Muscle of back (tissue), 3 donors: ENCODE measurements at regions not wholly inside any gene's neighbourhood (a gene's known extent, or its start where the extent isn't known, plus 50 kb on each side); places are given as distances from the start of the nearest gene placed in this dataset.

Experiments used
- DNase-seq, 3 donors: peaks; one replicate each; pipeline versions ENCODE4 v3.0.0 to v3.0.0-alpha.2; 2013

- DNase-seq: peak; percentile 31 to 65 (median 42)
Observed at GRCh38 chr13:111474136-111475002, 153.9 kb downstream of the TEX29 start.

DNA sequence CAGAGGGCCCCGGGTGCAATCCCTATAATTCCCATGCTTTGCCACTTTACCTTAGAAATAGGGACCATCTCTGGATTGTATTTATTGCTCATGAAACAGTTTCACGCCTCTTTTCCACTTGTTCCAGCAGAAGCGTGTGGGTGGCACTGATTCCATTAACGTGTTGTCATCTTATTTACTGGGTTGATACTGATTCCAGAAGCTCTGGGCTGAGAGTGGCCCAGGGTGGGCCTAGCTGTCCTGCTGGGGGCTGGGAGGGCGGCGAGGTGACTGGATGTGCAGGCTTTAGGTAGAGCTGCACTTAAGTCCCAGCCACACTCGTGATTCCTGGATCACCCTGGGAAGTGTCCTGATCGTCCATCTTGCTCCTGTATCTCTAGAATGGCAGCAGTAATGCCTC, 155.0 kb downstream of the TEX29 start:
- DNase-seq: no peak

DNA sequence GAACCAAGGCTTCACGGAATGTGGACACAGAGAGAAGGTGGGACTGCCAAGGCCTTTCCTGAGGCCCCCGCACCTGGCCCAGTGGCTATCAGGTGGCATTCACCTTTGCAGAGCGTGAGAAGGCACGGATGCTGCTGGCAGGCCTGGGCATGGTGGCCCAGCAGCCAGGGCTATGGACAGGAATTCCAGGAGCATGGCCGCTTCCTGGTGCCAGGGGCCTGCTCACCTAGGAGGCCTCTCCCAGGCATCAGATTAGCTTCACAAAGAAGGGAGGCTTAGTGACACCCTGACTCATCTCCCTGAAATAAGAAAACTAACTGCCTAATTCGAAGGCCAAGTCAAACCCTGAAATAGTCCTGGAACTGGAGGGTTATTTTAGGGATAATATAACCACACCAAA, 155.8 kb downstream of the TEX29 start:
- DNase-seq: no peak

GRCh38 chr13:111479412-111479811, 159.0 kb downstream of the TEX29 start:
- no peak for DNase-seq

- DNase-seq: no peak
Observed at GRCh38 chr13:111480503-111480902, 160.1 kb downstream of the TEX29 start.

- DNase-seq: no peak
Observed at GRCh38 chr13:111480976-111481375, 160.5 kb downstream of the TEX29 start.

- no peak for DNase-seq
Observed at GRCh38 chr13:111482126-111482525, 161.7 kb downstream of the TEX29 start.

- no peak for DNase-seq
Observed at GRCh38 chr13:111482806-111483620, 162.6 kb downstream of the TEX29 start.

DNA sequence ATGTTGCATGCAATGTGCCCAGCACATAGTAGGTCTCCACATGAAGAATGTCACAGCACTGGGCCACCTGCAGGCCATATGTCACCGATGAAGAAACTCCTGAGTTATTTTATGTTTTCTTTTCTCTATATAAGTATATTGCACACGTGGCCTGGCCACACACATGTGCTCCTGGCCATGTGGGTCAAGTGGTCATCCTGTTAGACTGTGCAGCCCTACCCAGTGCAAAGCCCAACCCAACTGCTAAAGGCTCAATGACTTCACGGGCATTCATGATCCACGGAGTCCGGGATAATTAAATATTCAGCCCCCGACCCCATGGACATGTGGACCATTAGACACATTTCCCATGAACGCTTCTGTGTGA, 163.2 kb downstream of the TEX29 start:
- DNase-seq: no peak

GRCh38 chr13:111484141-111484925, 163.9 kb downstream of the TEX29 start:
- DNase-seq: peak in 1 of 3 donors; percentile 16

- no peak for DNase-seq
Observed at GRCh38 chr13:111484959-111485358, 164.5 kb downstream of the TEX29 start.

GRCh38 chr13:111485491-111486250, 165.2 kb downstream of the TEX29 start:
- no peak for DNase-seq

DNA sequence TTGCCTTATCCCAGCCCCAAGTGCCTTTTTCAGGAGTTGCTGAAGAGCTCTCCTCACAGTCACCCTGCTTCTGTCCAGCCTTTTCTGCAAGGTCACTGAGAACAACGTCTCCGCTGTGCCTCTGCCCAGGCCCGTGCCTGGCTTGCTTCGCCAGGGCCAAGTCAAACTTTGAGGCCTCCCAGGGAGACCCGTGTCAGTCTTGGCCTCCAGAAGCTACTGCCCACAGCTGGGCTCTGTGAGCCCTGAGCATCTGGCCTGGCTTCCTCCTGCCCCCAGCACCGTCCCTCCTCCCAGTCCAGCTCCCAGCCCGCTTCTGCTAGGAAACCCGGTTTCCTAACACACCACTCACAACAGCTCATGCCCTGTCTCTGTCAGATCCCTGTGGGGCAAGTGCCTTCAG, 165.9 kb downstream of the TEX29 start:
- DNase-seq: no peak

- DNase-seq: no peak
Observed at GRCh38 chr13:111486801-111487200, 166.4 kb downstream of the TEX29 start.

DNA sequence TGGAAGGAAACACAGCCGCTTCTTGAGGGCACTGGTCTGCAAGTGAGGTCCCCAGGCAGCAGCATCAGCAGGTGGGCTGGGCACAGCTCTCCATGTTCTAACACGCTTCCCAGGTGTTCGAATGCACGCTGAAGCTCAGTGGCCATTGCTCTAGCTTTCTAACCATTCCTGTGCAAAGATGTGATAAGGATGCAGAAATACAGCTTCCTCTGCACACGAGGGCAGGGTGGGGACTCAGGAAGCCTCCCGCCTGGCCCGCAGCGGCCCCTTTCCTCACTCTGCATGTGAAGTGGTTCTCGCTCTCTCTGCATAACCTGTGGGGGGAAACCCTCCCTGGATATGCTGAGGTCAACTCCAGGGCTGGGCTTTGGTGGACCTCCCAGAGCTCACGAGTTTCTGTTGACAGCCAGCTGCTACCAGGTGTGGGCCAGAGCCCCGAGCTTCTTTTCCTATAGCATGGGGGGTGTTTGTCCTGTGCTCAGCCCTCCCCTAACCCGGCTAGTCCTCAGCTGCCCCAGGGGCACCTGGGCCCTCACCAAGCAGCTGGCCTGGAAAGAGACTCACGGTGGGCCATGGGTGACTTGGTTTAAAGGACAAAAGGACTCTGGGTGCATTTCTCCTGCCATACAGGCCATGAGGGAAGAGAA, 168.2 kb downstream of the TEX29 start:
- DNase-seq: no peak

DNA sequence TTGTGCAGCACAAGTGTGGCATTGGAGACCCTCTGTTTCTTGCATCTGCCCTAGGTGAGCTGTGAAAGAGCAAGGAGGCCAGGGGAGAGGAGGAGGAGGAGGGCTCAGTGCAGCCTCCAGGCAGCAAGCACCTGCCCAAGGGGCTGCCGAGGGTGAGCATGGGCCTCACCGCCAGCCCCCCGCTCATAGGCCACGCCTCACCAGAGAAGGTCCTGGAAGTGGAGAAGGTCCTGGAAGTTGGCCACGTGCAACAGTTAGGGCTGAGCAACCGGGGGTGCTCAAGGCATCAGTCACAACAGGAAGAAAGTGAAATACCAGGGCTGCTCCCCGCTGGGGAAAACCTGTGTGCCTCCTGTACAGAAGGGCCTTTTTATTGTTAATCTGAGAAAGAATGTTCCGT, 168.9 kb downstream of the TEX29 start:
- no peak for DNase-seq

- DNase-seq: no peak
Observed at GRCh38 chr13:111490611-111491010, 170.2 kb downstream of the TEX29 start.

DNA sequence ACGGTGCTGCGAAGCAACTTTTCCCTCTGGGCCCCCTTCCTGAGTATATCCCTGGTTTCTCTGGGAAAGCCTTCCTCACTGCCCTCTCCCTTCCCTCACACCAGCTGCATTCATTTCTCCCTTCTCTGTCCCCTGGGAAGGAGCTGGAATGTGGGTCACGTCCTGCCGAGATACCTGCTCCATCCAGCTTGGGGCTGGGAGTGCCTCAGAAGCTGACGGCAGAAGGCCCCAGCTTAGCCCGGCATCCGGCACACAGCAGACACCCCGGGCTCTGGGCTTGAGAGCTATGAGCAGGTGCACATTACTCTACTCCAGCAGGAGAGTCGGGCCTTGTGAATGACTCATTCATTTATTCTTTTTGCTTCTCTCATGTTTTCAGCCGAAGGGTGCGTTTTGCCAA, 170.6 kb downstream of the TEX29 start:
- DNase-seq: no peak

- no peak for DNase-seq
Observed at GRCh38 chr13:111491659-111492058, 171.2 kb downstream of the TEX29 start.

DNA sequence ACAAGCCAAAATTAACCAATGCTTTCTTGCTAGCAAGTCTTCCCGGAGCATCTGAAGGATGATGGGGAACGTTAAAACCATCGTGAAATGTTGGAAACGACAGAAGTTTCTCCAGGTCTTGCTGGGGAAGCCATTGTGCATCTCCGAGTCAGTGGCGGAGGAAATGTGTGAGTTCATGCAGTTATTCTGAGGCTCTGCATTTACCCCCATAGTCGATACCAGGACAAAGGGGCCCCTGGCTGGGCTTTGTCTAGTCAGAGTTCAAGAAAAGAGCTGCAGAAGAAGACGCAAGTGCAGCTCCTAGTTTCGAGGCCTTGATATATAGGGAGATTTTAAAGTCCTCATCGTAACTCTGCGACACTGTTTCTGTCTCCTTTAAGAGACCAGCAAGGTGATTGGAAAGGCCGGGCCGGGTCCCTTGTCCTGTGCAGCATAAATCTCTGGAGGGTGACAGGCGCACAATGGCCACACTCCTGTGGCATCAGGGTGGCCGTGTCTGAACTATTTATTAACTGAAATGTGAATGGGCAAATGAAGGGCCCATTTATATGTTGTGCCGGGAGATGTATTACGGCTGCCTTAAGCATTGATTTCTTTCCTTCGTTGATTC, 172.0 kb downstream of the TEX29 start:
- DNase-seq: no peak

DNA sequence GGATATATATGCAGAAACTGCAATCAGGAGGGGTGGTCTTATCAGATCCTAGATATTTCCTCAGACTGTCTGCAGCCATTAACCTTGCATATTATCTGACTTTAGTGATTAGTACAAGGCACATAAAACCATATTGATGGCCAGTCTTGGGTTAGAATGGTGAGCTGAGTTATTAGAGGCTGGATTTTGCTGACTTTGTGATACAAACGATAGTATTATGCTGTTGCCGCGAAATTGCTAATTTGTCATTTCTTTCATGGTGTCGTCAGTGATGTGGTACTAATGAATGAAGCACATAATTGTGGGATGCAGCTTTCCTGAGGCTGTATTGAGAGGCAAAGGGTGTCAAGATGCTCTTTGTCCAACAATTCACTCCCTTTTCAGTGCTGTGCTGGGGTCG, 172.5 kb downstream of the TEX29 start:
- DNase-seq: no peak
